Breast epithelium (tissue), 3 donors: ENCODE measurements at regions not wholly inside any gene's neighbourhood (a gene's known extent, or its start where the extent isn't known, plus 50 kb on each side); places are given as distances from the start of the nearest gene placed in this dataset.

ENCODE experiments used
- CTCF ChIP-seq, 3 donors: fragments of 450-650 bp; IDR thresholded peaks; one replicate each; pipeline ENCODE4 v1.5.1; 2016 to 2017; ENCODE audit warnings: antibody characterized with exemption in 3 of 3, mild to moderate bottlenecking in 3 of 3, moderate library complexity in 3 of 3
- POLR2A ChIP-seq: fragments of 450-650 bp; IDR thresholded peaks from one replicate; pipeline ENCODE4 v1.6.1; 2016; ENCODE audit warnings: antibody characterized with exemption, mild to moderate bottlenecking, moderate library complexity
- POLR2AphosphoS5 ChIP-seq, 3 donors: sonication (generic); formaldehyde crosslinking; IDR thresholded peaks; one replicate each; pipeline ENCODE4 v1.6.1; 2017; ENCODE audit warnings: antibody characterized with exemption in 3 of 3

- TF ChIP-seq POLR2A (no peak), POLR2AphosphoS5 (IDR thresholded peaks at IDR 0.05) (no peak), CTCF (IDR thresholded peaks at IDR 0.05) (no peak)
Measured at GRCh38 chr9:120324461-120324860, 255.5 kb downstream of the CDK5RAP2 start.
